Left lung (tissue), 4 donors: ENCODE measurements at regions not wholly inside any gene's neighbourhood (a gene's known extent, or its start where the extent isn't known, plus 50 kb on each side); places are given as distances from the start of the nearest gene placed in this dataset.

ENCODE experiments used
- ATAC-seq: fragments of 200-7000 bp; cut with Tn5 transposase; one replicate; pipeline ENCODE4 v1.9.1; 2020; ENCODE audit warnings: moderate library complexity
- DNase-seq, 4 donors: peaks; one replicate each; pipeline ENCODE4 v3.0.0-alpha.2; 2013 to 2020
- H3K27ac ChIP-seq, 2 donors: fragments of 200-600 bp; sonication (generic) in 1 of 2; one replicate each; pipeline versions ENCODE4 v1.5.0 to v1.8.0; 2020 to 2021
- H3K27me3 ChIP-seq, 2 donors: fragments of 200-600 bp; sonication (generic) in 1 of 2; one replicate each; pipeline versions ENCODE4 v1.5.0 to v1.8.0; 2020 to 2021
- H3K36me3 ChIP-seq, 2 donors: fragments of 200-600 bp; sonication (generic) in 1 of 2; one replicate each; pipeline versions ENCODE4 v1.5.0 to v1.8.0; 2020 to 2021
- H3K4me1 ChIP-seq, 2 donors: fragments of 200-600 bp; one replicate each; pipeline ENCODE4 v1.8.0; 2021
- H3K4me3 ChIP-seq, 2 donors: fragments of 200-600 bp; sonication (generic) in 1 of 2; one replicate each; pipeline versions ENCODE4 v1.5.0 to v1.8.0; 2020 to 2021; ENCODE audit warnings: mild to moderate bottlenecking in 1 of 2
- H3K9me3 ChIP-seq, 2 donors: fragments of 200-600 bp; sonication (generic) in 1 of 2; one replicate each; pipeline versions ENCODE4 v1.5.0 to v1.8.0; 2020 to 2021
- CTCF ChIP-seq, 2 donors: fragments of 200-600 bp; sonication (generic) in 1 of 2; IDR thresholded peaks; one replicate each; pipeline versions ENCODE4 v1.5.0 to v1.8.0; 2021; ENCODE audit warnings: antibody characterized with exemption in 2 of 2
- intact Hi-C, 2 donors: fragments of 100-400 bp; cut with DNase I; formaldehyde crosslinking; loops; one replicate each; pipeline versions ENCODE4 v1.11.2 to v1.14.2; 2022
- donor health status: DM: no; HTN: yes; CAD: no.
- donor health status: DM: no; HTN: no; CAD: no.

- H3K27ac ChIP-seq: no peak overlapping the region
- intact Hi-C loops: no loop called here
- H3K36me3 ChIP-seq: no peaks in the 10 kb centered on the region
- TF ChIP-seq CTCF (IDR thresholded peaks at IDR 0.05): no peak
- no peaks in the 10 kb centered on the region for H3K27me3 ChIP-seq
- no peaks in the 10 kb centered on the region for H3K9me3 ChIP-seq
- no peak for DNase-seq
- no peak for ATAC-seq
- no peak overlapping the region for H3K4me3 ChIP-seq
- no peaks in the 10 kb centered on the region for H3K4me1 ChIP-seq
Measured at GRCh38 chr2:241929551-241930490, 60.3 kb downstream of the RTP5 start.

GRCh38 chr2:241931084-241931975, 61.8 kb downstream of the RTP5 start:
- DNase-seq (peak in 1 of 4 donors; percentile 67), ATAC-seq (no peak)
- Histone ChIP-seq H3K36me3 (no peaks in the 10 kb centered on the region), H3K4me3 (no peak overlapping the region), H3K27me3 (peaks cover 0 to 3% of the 10 kb centered on the region in 2 donors), H3K27ac (no peak overlapping the region), H3K9me3 (no peaks in the 10 kb centered on the region), H3K4me1 (no peaks in the 10 kb centered on the region)
- no peak for TF ChIP-seq CTCF (IDR thresholded peaks at IDR 0.05)
- intact Hi-C loops: no loop called here

- ATAC-seq (no peak), DNase-seq (peak in 1 of 4 donors; percentile 69)
- intact Hi-C loops: no loop called here
- Histone ChIP-seq H3K27me3 (peaks cover 0 to 8% of the 10 kb centered on the region in 2 donors), H3K4me3 (no peak overlapping the region), H3K9me3 (no peaks in the 10 kb centered on the region), H3K27ac (no peak overlapping the region), H3K4me1 (no peaks in the 10 kb centered on the region), H3K36me3 (no peaks in the 10 kb centered on the region)
- no peak for TF ChIP-seq CTCF (IDR thresholded peaks at IDR 0.05)
Measured at GRCh38 chr2:241931976-241932898, 62.7 kb downstream of the RTP5 start.

GRCh38 chr2:241932899-241933178, 63.3 kb downstream of the RTP5 start:
- Histone ChIP-seq H3K4me1 (no peaks in the 10 kb centered on the region), H3K36me3 (no peaks in the 10 kb centered on the region), H3K4me3 (no peak overlapping the region), H3K9me3 (no peaks in the 10 kb centered on the region), H3K27ac (no peak overlapping the region), H3K27me3 (peaks cover 0 to 8% of the 10 kb centered on the region in 2 donors)
- TF ChIP-seq CTCF (IDR thresholded peaks at IDR 0.05): no peak
- DNase-seq (no peak), ATAC-seq (no peak)
- intact Hi-C loops: no loop called here
